Uterus (tissue), 2 donors: ENCODE measurements at regions not wholly inside any gene's neighbourhood (a gene's known extent, or its start where the extent isn't known, plus 50 kb on each side); places are given as distances from the start of the nearest gene placed in this dataset.

Experiments
- CTCF ChIP-seq, 4 experiments: fragments of 200-600 bp in 2 of 4; fragments of 450-650 bp in 2 of 4; sonication (generic) in 2 of 4; IDR thresholded peaks; one replicate each; pipeline ENCODE4 v1.5.1; 2016 to 2019; ENCODE audit warnings: antibody characterized with exemption in 4 of 4, mild to moderate bottlenecking in 2 of 4, moderate library complexity in 1 of 4
- POLR2A ChIP-seq, 2 donors: fragments of 450-650 bp; IDR thresholded peaks; one replicate each; pipeline ENCODE4 v1.6.1; 2016; ENCODE audit warnings: antibody characterized with exemption in 2 of 2, mild to moderate bottlenecking in 1 of 2, moderate library complexity in 1 of 2

GRCh38 chr22:48741540-48741939, 1086.1 kb downstream of the BRD1 start:
- TF ChIP-seq CTCF (IDR thresholded peaks at IDR 0.05): no peak
- no peak for TF ChIP-seq POLR2A (IDR thresholded peaks at IDR 0.05)
